NCI-H1436 (cell line): ENCODE measurements at regions not wholly inside any gene's neighbourhood (a gene's known extent, or its start where the extent isn't known, plus 50 kb on each side); places are given as distances from the start of the nearest gene placed in this dataset.
"Not testable (repeated sequence)": the region's sequence is repeated elsewhere in the genome, so short reads cannot be mapped to it uniquely, and the experiment has no call there.

ENCODE experiments used
- DNase-seq: peaks from one replicate; lab custom pipeline; 2025; lab: John Stamatoyannopoulos, UW

DNA sequence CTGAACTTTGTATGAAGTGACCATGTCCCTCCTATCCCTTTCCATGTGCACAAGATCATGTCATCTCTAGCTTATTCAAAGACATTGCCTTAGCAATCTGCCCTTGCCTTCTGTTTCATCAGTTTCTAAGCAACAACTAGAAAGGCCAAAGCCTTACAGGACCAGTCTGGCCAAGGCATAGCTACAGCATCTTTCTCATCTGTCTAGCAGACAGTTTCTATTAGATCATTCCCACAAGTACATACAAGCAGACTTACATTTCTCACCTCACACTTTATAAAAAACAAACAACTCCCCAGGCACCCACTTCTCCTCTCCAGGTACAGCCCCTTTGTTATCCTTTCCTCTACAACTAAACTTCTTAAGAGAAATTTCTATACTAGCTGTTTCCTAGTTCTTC, 188.7 kb upstream of the AADAT start:
- DNase-seq = no peak

GRCh38 chr4:170274616-170275015, 184.9 kb upstream of the AADAT start:
- DNase-seq = no peak

DNA sequence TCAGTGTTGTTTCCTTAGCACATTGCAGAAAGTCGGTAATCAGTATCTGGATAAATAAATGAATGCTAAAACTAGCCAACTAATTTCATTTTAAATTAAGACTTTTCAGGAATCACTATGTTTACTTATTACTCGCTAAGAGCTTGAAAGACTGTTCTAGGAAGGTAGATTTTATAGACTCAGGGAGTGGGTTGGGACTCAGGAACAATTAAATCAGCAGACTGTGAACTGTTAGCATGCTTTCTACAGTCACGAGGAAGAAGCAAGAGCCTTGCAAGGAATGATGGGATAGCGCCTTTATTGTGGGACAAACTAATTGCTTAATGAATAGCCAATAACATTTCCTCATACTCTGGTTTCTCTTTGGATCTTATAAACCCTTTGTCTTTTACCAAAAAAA, 183.2 kb upstream of the AADAT start:
- no peak for DNase-seq

DNA sequence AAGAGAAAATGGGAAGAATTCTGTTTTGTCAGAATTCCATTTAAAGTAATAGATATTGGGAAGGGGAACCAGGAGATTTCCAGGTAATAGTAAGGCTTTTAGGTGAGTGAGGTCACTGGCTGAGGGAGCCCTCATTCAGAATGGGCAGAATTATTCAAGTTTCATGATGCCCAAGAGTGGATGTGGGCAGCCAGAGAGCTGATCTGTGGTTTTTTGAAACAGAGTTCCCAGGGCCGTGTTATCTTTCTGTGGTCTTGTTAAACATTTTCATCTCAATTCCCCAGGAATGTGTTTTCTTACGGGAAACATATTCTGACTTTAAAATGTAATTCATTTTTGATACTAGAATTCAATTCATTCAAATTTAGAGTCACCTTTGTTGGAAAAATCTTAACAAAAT, 182.0 kb upstream of the AADAT start:
- DNase-seq = no peak

- DNase-seq = no peak
These were observed 180.9 kb upstream of the AADAT start for GRCh38 chr4:170270628-170271027.

DNA sequence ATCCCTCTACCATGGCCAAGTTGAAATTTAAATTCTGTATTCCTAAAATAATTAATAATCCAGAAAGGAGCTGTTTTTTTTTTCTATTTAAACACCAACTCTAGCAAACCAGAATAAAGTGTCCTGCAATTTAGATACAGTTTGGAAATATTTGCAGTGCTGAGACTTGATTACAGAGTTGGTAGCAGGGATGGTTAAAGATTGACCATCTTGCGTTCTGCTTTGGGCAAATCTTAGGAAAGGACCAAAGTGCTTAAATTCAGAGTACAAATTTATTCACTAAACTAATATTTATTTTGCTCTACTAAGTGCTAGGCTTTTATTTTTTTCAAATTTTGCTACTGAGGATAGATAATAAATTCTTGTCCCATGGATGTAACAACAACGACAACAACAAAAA, 180.2 kb upstream of the AADAT start:
- no peak for DNase-seq

DNA sequence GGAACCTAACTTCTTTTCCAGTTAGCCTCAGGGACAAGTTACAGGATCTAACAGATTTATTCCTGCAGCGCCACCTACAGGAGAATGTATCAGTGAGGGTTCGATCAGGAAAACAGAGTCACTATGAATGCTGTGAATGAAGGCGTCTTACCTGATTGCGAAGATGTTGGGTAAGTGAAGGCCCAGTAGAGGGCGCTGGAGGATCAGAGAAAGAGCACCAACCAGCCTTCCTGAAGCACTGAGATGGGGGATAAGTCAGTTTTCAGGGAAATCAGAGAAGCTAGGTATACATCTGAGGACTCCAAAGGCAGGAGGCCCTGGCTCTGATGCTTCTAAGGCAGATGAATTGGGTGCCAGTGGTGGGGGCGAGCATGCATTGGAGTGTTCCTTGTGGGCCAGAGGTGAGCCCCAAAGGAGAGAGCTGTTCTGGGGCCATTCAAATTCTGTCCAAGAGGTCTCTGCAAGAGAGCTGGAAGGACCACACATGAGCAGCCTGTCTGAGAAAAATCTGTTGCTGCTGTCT, 169.9 kb upstream of the AADAT start:
- DNase-seq = peak; percentile 92

DNA sequence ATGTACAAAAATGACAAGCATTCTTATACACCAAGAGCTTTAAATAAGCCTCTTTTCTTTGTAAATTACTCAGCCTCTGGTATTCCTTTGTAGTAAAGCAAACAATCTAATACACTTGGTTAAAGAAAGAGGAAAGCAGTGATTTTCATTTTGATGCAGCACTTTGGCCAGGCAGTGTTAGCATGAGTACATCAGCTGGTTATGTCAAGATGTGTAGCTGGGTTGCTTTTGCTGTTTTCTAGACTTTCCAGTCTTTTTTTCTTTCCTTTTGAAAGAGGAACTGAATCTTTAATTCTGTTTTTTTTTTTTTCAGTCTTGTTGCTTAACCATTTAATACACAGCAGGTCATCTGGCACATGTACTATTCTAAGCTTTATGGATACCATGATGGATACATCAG, 167.1 kb upstream of the AADAT start:
- DNase-seq = no peak

GRCh38 chr4:170248576-170248975, 158.8 kb upstream of the AADAT start:
- no peak for DNase-seq

GRCh38 chr4:170248029-170248428, 158.3 kb upstream of the AADAT start:
- DNase-seq = no peak

DNA sequence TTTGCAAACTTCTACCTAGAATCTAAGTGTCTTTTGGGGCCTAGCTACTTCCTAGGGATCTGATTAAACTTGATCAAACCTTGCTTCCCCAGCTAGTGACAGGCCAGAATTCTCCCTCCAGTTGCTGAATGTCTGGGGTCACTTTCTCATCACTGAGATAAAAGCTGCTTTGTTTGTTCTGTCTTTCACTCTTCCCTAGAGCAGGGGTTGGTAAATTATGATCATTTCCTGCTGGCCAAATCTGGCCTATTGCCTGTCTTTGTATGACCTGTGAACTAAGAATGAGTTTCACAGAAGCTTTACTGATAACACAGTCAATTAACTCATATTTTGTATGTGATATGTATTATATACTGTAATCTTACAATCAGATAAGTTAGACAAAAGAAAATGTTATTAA, 157.8 kb upstream of the AADAT start:
- no peak for DNase-seq

GRCh38 chr4:170243662-170244288, 154.0 kb upstream of the AADAT start:
- no peak for DNase-seq

DNA sequence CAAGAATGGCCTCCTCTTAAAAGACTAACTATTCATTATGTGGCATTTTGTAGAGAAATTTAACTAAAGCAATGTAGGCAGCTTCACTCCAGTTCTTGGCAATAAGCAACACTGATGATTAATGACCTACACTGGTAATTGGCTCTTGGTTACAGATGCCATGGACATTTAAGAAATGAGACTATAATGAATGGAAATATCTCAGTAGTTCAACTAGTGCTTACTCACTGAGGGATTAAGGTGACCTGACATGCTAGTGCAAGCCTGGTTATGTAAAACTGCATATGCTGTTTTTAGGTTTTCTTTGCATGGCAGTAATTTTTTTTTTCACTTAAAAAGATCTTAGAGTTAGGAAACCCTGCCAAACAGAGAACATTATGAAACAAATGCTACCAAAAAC, 152.7 kb upstream of the AADAT start:
- no peak for DNase-seq

- DNase-seq = no peak
These were observed 145.0 kb upstream of the AADAT start for GRCh38 chr4:170234800-170235199.

- DNase-seq = no peak
These were observed 141.6 kb upstream of the AADAT start for GRCh38 chr4:170231377-170231776.

- no peak for DNase-seq
These were observed 140.5 kb upstream of the AADAT start for GRCh38 chr4:170230242-170230641.

GRCh38 chr4:170229006-170229405, 139.2 kb upstream of the AADAT start:
- no peak for DNase-seq

- DNase-seq = no peak
These were observed 138.2 kb upstream of the AADAT start for GRCh38 chr4:170227928-170228327.

GRCh38 chr4:170226288-170226687, 136.5 kb upstream of the AADAT start:
- DNase-seq = no peak

- DNase-seq = no peak
These were observed 125.0 kb upstream of the AADAT start for GRCh38 chr4:170214731-170215130.

GRCh38 chr4:170214101-170214500, 124.3 kb upstream of the AADAT start:
- no peak for DNase-seq

DNA sequence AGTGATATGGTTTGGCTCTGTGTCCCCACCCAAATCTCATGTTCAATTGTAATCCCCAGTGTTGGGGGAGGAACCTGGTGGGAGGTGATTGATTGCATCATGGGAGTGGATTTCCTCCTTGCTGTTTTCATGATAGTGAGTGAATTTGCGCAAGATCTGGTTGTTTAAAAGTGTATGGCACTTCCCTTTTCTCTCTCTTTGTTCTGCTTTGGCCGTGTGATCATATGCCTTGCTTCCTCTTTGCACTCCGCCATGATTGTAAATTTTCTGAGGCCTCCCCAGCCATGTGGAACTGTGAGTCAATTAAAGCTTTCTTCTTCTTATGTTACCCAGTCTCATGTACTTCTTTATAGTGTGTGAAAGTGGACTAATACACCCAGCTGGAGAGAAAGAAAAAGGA, 113.0 kb upstream of the AADAT start:
- DNase-seq = no peak

GRCh38 chr4:170198747-170199146, 109.0 kb upstream of the AADAT start:
- DNase-seq = no peak

DNA sequence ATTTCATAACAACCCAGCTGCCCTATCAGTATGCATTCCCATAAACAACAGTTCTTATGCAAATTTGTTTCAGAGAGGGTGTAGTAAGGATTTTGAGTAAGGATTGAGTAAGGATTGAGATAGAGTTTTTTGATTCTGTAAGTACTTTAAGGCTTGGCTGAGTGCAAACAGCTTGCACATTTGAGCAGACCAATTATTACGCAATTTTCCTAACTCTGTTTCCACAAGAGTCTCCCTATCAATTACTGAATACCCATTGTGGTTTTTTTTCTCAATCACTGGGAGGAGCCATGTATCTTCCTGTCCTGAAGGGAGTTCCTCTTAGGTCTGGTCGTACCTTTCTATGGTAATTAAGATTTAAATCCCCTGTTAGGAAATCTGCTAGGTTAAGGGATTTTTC, 105.0 kb upstream of the AADAT start:
- not testable (repeated sequence) for DNase-seq
